ENCODE measurements at regions not wholly inside any gene's neighbourhood (a gene's known extent, or its start where the extent isn't known, plus 50 kb on each side); places are given as distances from the start of the nearest gene placed in this dataset.

- no peaks in the 10 kb centered on the region for H3K79me2 ChIP-seq (replicated peaks; ENCODE audit: insufficient read depth, low read length)
- H2AFZ ChIP-seq (ENCODE audit: low read depth, low read length) = no peak overlapping the region
These were observed 180.6 kb upstream of the ZFP64 start for GRCh38 chr20:52372169-52372568.

DNA sequence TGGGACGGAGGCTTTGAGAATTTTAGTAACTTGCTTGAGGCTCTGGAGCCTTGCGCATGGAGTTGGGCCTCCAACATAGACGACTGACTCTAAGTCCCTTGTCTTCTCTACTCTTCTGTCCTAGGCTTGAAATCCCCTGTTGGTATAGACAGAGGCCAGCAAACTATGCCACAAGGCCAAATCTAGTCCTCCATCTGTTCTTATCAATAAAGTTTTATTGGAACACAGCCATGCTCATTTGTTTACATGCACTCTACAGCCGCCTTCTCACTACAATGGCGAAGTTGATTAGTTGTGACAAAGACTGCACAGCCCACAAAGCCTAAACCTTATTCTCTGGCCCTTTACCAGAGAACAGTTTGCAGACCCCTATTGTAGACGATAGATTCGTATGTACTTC is 174.1 kb upstream of the ZFP64 start:
- H3K9me3 ChIP-seq (ENCODE audit: low read length) = no peaks in the 10 kb centered on the region
- no peak overlapping the region for H3K4me3 ChIP-seq (ENCODE audit: low read length)
- TF ChIP-seq POLR2AphosphoS5 (IDR thresholded peaks at IDR 0.05) (no peak), REST (IDR thresholded peaks at IDR 0.05; ENCODE audit: borderline replicate concordance) (no peak), EZH2 (IDR thresholded peaks at IDR 0.05; ENCODE audit: borderline replicate concordance, insufficient read depth, low read length, poor library complexity, severe bottlenecking) (no peak), RAD21 (conservative IDR thresholded peaks at IDR 0.05) (no peak), SMC3 (conservative IDR thresholded peaks at IDR 0.05; ENCODE audit: poor library complexity) (no peak), EP300 (conservative IDR thresholded peaks at IDR 0.05; ENCODE audit: poor library complexity, severe bottlenecking) (no peak), MXI1 (conservative IDR thresholded peaks at IDR 0.05; ENCODE audit: poor library complexity, severe bottlenecking) (no peak), TAF1 (IDR thresholded peaks at IDR 0.05; ENCODE audit: low read depth) (no peak)
- TF ChIP-seq, protein P1, sequence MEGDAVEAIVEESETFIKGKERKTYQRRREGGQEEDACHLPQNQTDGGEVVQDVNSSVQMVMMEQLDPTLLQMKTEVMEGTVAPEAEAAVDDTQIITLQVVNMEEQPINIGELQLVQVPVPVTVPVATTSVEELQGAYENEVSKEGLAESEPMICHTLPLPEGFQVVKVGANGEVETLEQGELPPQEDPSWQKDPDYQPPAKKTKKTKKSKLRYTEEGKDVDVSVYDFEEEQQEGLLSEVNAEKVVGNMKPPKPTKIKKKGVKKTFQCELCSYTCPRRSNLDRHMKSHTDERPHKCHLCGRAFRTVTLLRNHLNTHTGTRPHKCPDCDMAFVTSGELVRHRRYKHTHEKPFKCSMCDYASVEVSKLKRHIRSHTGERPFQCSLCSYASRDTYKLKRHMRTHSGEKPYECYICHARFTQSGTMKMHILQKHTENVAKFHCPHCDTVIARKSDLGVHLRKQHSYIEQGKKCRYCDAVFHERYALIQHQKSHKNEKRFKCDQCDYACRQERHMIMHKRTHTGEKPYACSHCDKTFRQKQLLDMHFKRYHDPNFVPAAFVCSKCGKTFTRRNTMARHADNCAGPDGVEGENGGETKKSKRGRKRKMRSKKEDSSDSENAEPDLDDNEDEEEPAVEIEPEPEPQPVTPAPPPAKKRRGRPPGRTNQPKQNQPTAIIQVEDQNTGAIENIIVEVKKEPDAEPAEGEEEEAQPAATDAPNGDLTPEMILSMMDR (IDR thresholded peaks at IDR 0.05; ENCODE audit: poor library complexity, severe bottlenecking) = no peak
- no peaks in the 10 kb centered on the region for H3K9me2 ChIP-seq (ENCODE audit: insufficient read depth, low read length)
- H3K27ac ChIP-seq (ENCODE audit: low read length) = no peak overlapping the region
- H3K27me3 ChIP-seq (ENCODE audit: insufficient read depth, low read depth, low read length) = no peaks in the 10 kb centered on the region
- H3K4me2 ChIP-seq (ENCODE audit: low read length) = no peak overlapping the region
- H2AFZ ChIP-seq (ENCODE audit: low read depth, low read length) = no peak overlapping the region
- H3K79me2 ChIP-seq (replicated peaks; ENCODE audit: insufficient read depth, low read length) = no peaks in the 10 kb centered on the region
- H4K20me1 ChIP-seq (ENCODE audit: insufficient read depth) = no peaks in the 10 kb centered on the region
- no peaks in the 10 kb centered on the region for H3F3A ChIP-seq (ENCODE audit: insufficient read depth, low read length, poor library complexity, severe bottlenecking)
- H3K36me3 ChIP-seq (ENCODE audit: insufficient read depth, low read length) = no peaks in the 10 kb centered on the region
- no peak overlapping the region for H3K9ac ChIP-seq (ENCODE audit: low read length)

More at GRCh38 chr20:52372169-52372568, 180.6 kb upstream of the ZFP64 start:
- Histone ChIP-seq H3K9ac (ENCODE audit: low read length) (no peak overlapping the region), H3K4me2 (ENCODE audit: low read length) (no peak overlapping the region), H3K27me3 (ENCODE audit: insufficient read depth, low read depth, low read length) (no peaks in the 10 kb centered on the region), H3K9me3 (ENCODE audit: low read length) (no peaks in the 10 kb centered on the region), H3K36me3 (ENCODE audit: insufficient read depth, low read length) (no peaks in the 10 kb centered on the region), H3K4me3 (ENCODE audit: low read length) (no peak overlapping the region), H3K9me2 (ENCODE audit: insufficient read depth, low read length) (no peaks in the 10 kb centered on the region), H3F3A (ENCODE audit: insufficient read depth, low read length, poor library complexity, severe bottlenecking) (no peaks in the 10 kb centered on the region), H4K20me1 (ENCODE audit: insufficient read depth) (no peaks in the 10 kb centered on the region), H3K27ac (ENCODE audit: low read length) (no peak overlapping the region)
- TF ChIP-seq, protein P1 (IDR thresholded peaks at IDR 0.05; ENCODE audit: poor library complexity, severe bottlenecking) = no peak
- no peak for TF ChIP-seq RAD21 (conservative IDR thresholded peaks at IDR 0.05)
- TF ChIP-seq SMC3 (conservative IDR thresholded peaks at IDR 0.05; ENCODE audit: poor library complexity) = no peak
- no peak for TF ChIP-seq EZH2 (IDR thresholded peaks at IDR 0.05; ENCODE audit: borderline replicate concordance, insufficient read depth, low read length, poor library complexity, severe bottlenecking)
- TF ChIP-seq EP300 (conservative IDR thresholded peaks at IDR 0.05; ENCODE audit: poor library complexity, severe bottlenecking) = no peak
- TF ChIP-seq REST (IDR thresholded peaks at IDR 0.05; ENCODE audit: borderline replicate concordance) = no peak
- no peak for TF ChIP-seq POLR2AphosphoS5 (IDR thresholded peaks at IDR 0.05)
- TF ChIP-seq MXI1 (conservative IDR thresholded peaks at IDR 0.05; ENCODE audit: poor library complexity, severe bottlenecking) = no peak
